SK-N-SH (cell line): ENCODE measurements at regions not wholly inside any gene's neighbourhood (a gene's known extent, or its start where the extent isn't known, plus 50 kb on each side); places are given as distances from the start of the nearest gene placed in this dataset.

Source experiments
- CTCF ChIA-PET: fragments of 300-600, 350-600 bp; formaldehyde crosslinking; extraction: SDS; loops from one replicate; lab custom pipeline; 2021; lab: Yijun Ruan, JAX
- POLR2A ChIA-PET: fragments of 350-600 bp; sonication (Branson Sonifier 250); formaldehyde crosslinking; extraction: SDS; loops from one replicate; lab custom pipeline; 2020; ENCODE audit warnings: antibody characterized with exemption, inconsistent platforms; lab: Yijun Ruan, JAX
- DNase-seq: peaks from one replicate; pipeline ENCODE4 v3.0.0; 2012
- H2AFZ ChIP-seq: fragments of 200-600 bp; sonication (generic); 2 replicates; pipeline ENCODE4 v1.8.1; 2016; ENCODE audit warnings: antibody characterized with exemption, mild to moderate bottlenecking, low read depth
- H3F3A ChIP-seq: fragments of 200-600 bp; sonication (generic); replicated peaks from 2 replicates; pipeline ENCODE3; 2016; ENCODE audit warnings: antibody characterized with exemption, mild to moderate bottlenecking; ENCODE audit not compliant: insufficient read depth
- H3K27ac ChIP-seq, 2 experiments: fragments of 200-500 bp in 1 of 2; fragments of 200-600 bp in 1 of 2; sonication (Bioruptor generic) in 1 of 2; sonication (generic), shearing (Covaris generic) in 1 of 2; 2 replicates each; pipeline versions ENCODE4 v1.5.1 to v1.6.1; 2014 to 2016; ENCODE audit warnings: low read depth in 2 of 2, inconsistent platforms in 1 of 2, low read length in 1 of 2, mild to moderate bottlenecking in 1 of 2, mixed read lengths in 1 of 2
- H3K27me3 ChIP-seq: fragments of 200-600 bp; sonication (generic), shearing (Covaris generic); 2 replicates; pipeline ENCODE4 v1.6.1; 2016; ENCODE audit warnings: mixed run types; ENCODE audit not compliant: insufficient read depth
- H3K36me3 ChIP-seq, 2 experiments: fragments of 200-500 bp in 1 of 2; fragments of 200-600 bp in 1 of 2; sonication (Bioruptor generic) in 1 of 2; sonication (generic) in 1 of 2; replicated peaks in 1 of 2; 2 replicates each; pipeline versions ENCODE3 to v1.5.1; 2014 to 2016; ENCODE audit warnings: low read length in 1 of 2, mild to moderate bottlenecking in 1 of 2; ENCODE audit not compliant: insufficient read depth in 2 of 2, control insufficient read depth in 1 of 2
- H3K4me1 ChIP-seq, 2 experiments: fragments of 200-500 bp in 1 of 2; fragments of 200-600 bp in 1 of 2; sonication (Bioruptor generic) in 1 of 2; sonication (generic), shearing (Covaris generic) in 1 of 2; 2 replicates each; pipeline versions ENCODE4 v1.5.1 to v1.6.1; 2014 to 2016; ENCODE audit warnings: low read depth in 1 of 2, low read length in 1 of 2, mixed run types in 1 of 2; ENCODE audit not compliant: insufficient read depth in 2 of 2, control insufficient read depth in 1 of 2
- H3K4me2 ChIP-seq: fragments of 200-600 bp; sonication (generic), shearing (Covaris generic); 2 replicates; pipeline ENCODE4 v1.6.1; 2017; ENCODE audit warnings: mixed run types
- H3K4me3 ChIP-seq, 2 experiments: fragments of 200-500 bp in 1 of 2; fragments of 200-600 bp in 1 of 2; sonication (Bioruptor generic) in 1 of 2; sonication (generic), shearing (Covaris generic) in 1 of 2; 2 replicates each; pipeline versions ENCODE4 v1.5.1 to v1.8.1; 2014 to 2016; ENCODE audit warnings: low read depth in 2 of 2, inconsistent platforms in 1 of 2, low read length in 1 of 2, mild to moderate bottlenecking in 1 of 2, mixed read lengths in 1 of 2, moderate library complexity in 1 of 2
- H3K79me2 ChIP-seq: fragments of 200-600 bp; sonication (generic); 2 replicates; pipeline ENCODE4 v1.8.1; 2017; ENCODE audit warnings: mild to moderate bottlenecking; ENCODE audit not compliant: insufficient read depth
- H3K9ac ChIP-seq: fragments of 200-600 bp; sonication (generic); 2 replicates; pipeline ENCODE4 v1.6.1; 2017; ENCODE audit warnings: mixed run types
- H3K9me2 ChIP-seq: fragments of 200-600 bp; sonication (generic); 2 replicates; pipeline ENCODE4 v1.6.1; 2017; ENCODE audit warnings: mixed run types
- H3K9me3 ChIP-seq: fragments of 200-600 bp; sonication (generic); 2 replicates; pipeline ENCODE4 v1.6.1; 2017; ENCODE audit warnings: mixed run types, mild to moderate bottlenecking, moderate library complexity
- H4K20me1 ChIP-seq: fragments of 200-600 bp; sonication (generic); 2 replicates; pipeline ENCODE4 v1.6.1; 2017; ENCODE audit warnings: mild to moderate bottlenecking, mixed run types; ENCODE audit not compliant: insufficient read depth
- CTCF ChIP-seq: fragments of 200-600 bp; sonication (generic); IDR thresholded peaks from 2 replicates; pipeline ENCODE4 v1.6.1; 2017; ENCODE audit warnings: antibody characterized with exemption, mild to moderate bottlenecking, moderate library complexity
- ELF1 ChIP-seq: IDR thresholded peaks from 2 replicates; pipeline ENCODE4 v1.4.0; 2012
- EP300 ChIP-seq, 2 experiments: IDR thresholded peaks; 2 replicates each; pipeline versions ENCODE4 v1.4.0 to v1.6.1; 2012; ENCODE audit warnings: borderline replicate concordance in 1 of 2, low read depth in 1 of 2, low read length in 1 of 2
- EZH2phosphoT487 ChIP-seq: fragments of 200-600 bp; sonication (generic); IDR thresholded peaks from 2 replicates; pipeline ENCODE4 v1.6.1; 2017; ENCODE audit warnings: low read depth, mixed run types, mild to moderate bottlenecking, antibody characterized with exemption, moderate library complexity, borderline replicate concordance
- FOSL2 ChIP-seq: IDR thresholded peaks from 2 replicates; pipeline ENCODE4 v1.4.0; 2012; ENCODE audit warnings: low read depth, mild to moderate bottlenecking, moderate library complexity, borderline replicate concordance
- FOXJ3 ChIP-seq: sonication (generic); formaldehyde crosslinking; IDR thresholded peaks from 2 replicates; pipeline ENCODE4 v1.5.1; 2020; ENCODE audit warnings: mild to moderate bottlenecking, missing genetic modification reagents
- FOXM1 ChIP-seq: IDR thresholded peaks from 2 replicates; pipeline ENCODE4 v1.4.0; 2012; ENCODE audit warnings: low read depth, mild to moderate bottlenecking
- GABPA ChIP-seq: IDR thresholded peaks from 2 replicates; pipeline ENCODE4 v1.4.0; 2012; ENCODE audit warnings: low read depth, mild to moderate bottlenecking
- GATA2 ChIP-seq: sonication (generic); formaldehyde crosslinking; IDR thresholded peaks from 2 replicates; pipeline ENCODE4 v1.5.0; 2020; ENCODE audit warnings: mild to moderate bottlenecking, missing genetic modification reagents
- JUND ChIP-seq: IDR thresholded peaks from 2 replicates; pipeline ENCODE4 v1.4.0; 2012
- MXI1 ChIP-seq: IDR thresholded peaks from 2 replicates; pipeline ENCODE4 v1.6.1; 2012; ENCODE audit warnings: mild to moderate bottlenecking, low read depth, low read length, improper control_type of control experiment
- NFIC ChIP-seq: IDR thresholded peaks from 2 replicates; pipeline ENCODE4 v1.4.0; 2012; ENCODE audit warnings: borderline replicate concordance
- RAD21 ChIP-seq: IDR thresholded peaks from 2 replicates; pipeline ENCODE4 v1.6.1; 2012; ENCODE audit warnings: mild to moderate bottlenecking, low read length
- RCOR1 ChIP-seq: fragments of 150-350 bp; IDR thresholded peaks from 2 replicates; pipeline ENCODE4 v1.6.1; 2017; ENCODE audit warnings: antibody characterized with exemption, low read length
- RXRA ChIP-seq: IDR thresholded peaks from 2 replicates; pipeline ENCODE4 v1.4.0; 2012; ENCODE audit warnings: low read depth, mild to moderate bottlenecking, borderline replicate concordance
- TAF1 ChIP-seq: IDR thresholded peaks from 2 replicates; pipeline ENCODE4 v1.6.1; 2012; ENCODE audit warnings: low read depth, mild to moderate bottlenecking, low read length, moderate library complexity, borderline replicate concordance
- TCF12 ChIP-seq: IDR thresholded peaks from 2 replicates; pipeline ENCODE4 v1.4.0; 2012
- TEAD4 ChIP-seq: IDR thresholded peaks from 2 replicates; pipeline ENCODE4 v1.4.0; 2012; ENCODE audit warnings: mild to moderate bottlenecking, borderline replicate concordance; ENCODE audit not compliant: insufficient read depth
- USF1 ChIP-seq: IDR thresholded peaks from 2 replicates; pipeline ENCODE4 v1.4.0; 2012; ENCODE audit warnings: low read depth, borderline replicate concordance
- YY1 ChIP-seq: IDR thresholded peaks from 2 replicates; pipeline ENCODE4 v1.4.0; 2012; ENCODE audit warnings: low read depth, mild to moderate bottlenecking
- WGBS: methylation state at CpG from one replicate; pipeline ENCODE4 v1.1.6; 2017; ENCODE audit warnings: low lambda C conversion rate; 5-methylcytosine and 5-hydroxymethylcytosine counted together
- TF ChIP-seq, protein P1 (sequence below): fragments of 150-350 bp; IDR thresholded peaks from 2 replicates; pipeline ENCODE4 v1.6.1; 2016; ENCODE audit warnings: mild to moderate bottlenecking, low read depth, low read length
- TF ChIP-seq, protein P2 (sequence below): fragments of 150-350 bp; IDR thresholded peaks from 2 replicates; pipeline ENCODE4 v1.6.1; 2017; ENCODE audit warnings: antibody characterized with exemption, low read length, low read depth, borderline replicate concordance

- TF ChIP-seq TAF1 = no peak
- TF ChIP-seq, all 33 proteins: peak for 0
Measured at GRCh38 chr2:52343706-52344266, 1311.9 kb upstream of the NRXN1 start (continued).

- Histone ChIP-seq H4K20me1 (no peaks in the 10 kb centered on the region), H3K27me3 (peaks cover 5% of the 10 kb centered on the region; the same call in 1 of the 2 replicates), H3K79me2 (no peaks in the 10 kb centered on the region), H3K4me2 (no peak overlapping the region), H3K9me2 (no peaks in the 10 kb centered on the region), H3K27ac (no peak overlapping the region), H3K4me3 (no peak overlapping the region), H3K9ac (no peak overlapping the region), H3F3A (no peaks in the 10 kb centered on the region), H3K4me1 (no peaks in the 10 kb centered on the region), H2AFZ (no peak overlapping the region), H3K9me3 (no peaks in the 10 kb centered on the region), H3K36me3 (no peaks in the 10 kb centered on the region)
- POLR2A ChIA-PET = no interaction called here
- CTCF ChIA-PET = no interaction called here
- DNase-seq = no peak
- no peak for TF ChIP-seq ELF1
- no peak for TF ChIP-seq FOXJ3
- TF ChIP-seq RCOR1 = no peak
- no peak for TF ChIP-seq MXI1
- TF ChIP-seq GATA2 = no peak
- TF ChIP-seq EZH2phosphoT487 = no peak
- no peak for TF ChIP-seq JUND
- TF ChIP-seq FOSL2 = no peak
- no peak for TF ChIP-seq RAD21
- no peak for TF ChIP-seq NFIC
- TF ChIP-seq TEAD4 = no peak
- no peak for TF ChIP-seq YY1
- TF ChIP-seq FOXM1 = no peak
- no peak for TF ChIP-seq TCF12
- no peak for TF ChIP-seq USF1
- TF ChIP-seq EP300 (IDR thresholded peaks at IDR 0.05; ENCODE audit: borderline replicate concordance in 1 of 2, low read depth in 1 of 2, low read length in 1 of 2) = no peak
- WGBS = 28% methylated on average over 1 of the region's 1 CpG
Measured at GRCh38 chr2:52343010-52343409, 1311.1 kb upstream of the NRXN1 start.

- H3K4me3 ChIP-seq = no peak overlapping the region
- POLR2A ChIA-PET = no interaction called here
- no peak overlapping the region for H3K4me2 ChIP-seq
- TF ChIP-seq USF1 (no peak), TEAD4 (no peak), TCF12 (no peak), FOSL2 (no peak), RCOR1 (no peak), CTCF (no peak), JUND (no peak), RAD21 (no peak), GABPA (no peak), EZH2phosphoT487 (no peak), RXRA (no peak)
- TF ChIP-seq, protein P1, sequence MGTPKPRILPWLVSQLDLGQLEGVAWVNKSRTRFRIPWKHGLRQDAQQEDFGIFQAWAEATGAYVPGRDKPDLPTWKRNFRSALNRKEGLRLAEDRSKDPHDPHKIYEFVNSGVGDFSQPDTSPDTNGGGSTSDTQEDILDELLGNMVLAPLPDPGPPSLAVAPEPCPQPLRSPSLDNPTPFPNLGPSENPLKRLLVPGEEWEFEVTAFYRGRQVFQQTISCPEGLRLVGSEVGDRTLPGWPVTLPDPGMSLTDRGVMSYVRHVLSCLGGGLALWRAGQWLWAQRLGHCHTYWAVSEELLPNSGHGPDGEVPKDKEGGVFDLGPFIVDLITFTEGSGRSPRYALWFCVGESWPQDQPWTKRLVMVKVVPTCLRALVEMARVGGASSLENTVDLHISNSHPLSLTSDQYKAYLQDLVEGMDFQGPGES = no peak
- TF ChIP-seq, protein P2, sequence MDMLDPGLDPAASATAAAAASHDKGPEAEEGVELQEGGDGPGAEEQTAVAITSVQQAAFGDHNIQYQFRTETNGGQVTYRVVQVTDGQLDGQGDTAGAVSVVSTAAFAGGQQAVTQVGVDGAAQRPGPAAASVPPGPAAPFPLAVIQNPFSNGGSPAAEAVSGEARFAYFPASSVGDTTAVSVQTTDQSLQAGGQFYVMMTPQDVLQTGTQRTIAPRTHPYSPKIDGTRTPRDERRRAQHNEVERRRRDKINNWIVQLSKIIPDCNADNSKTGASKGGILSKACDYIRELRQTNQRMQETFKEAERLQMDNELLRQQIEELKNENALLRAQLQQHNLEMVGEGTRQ = no peak
Measured at GRCh38 chr2:52342458-52342857, 1310.5 kb upstream of the NRXN1 start.

More at GRCh38 chr2:52342458-52342857, 1310.5 kb upstream of the NRXN1 start:
- WGBS = 36% methylated on average over 4 of the region's 4 CpGs
- Histone ChIP-seq H3K36me3 (no peaks in the 10 kb centered on the region), H3F3A (no peaks in the 10 kb centered on the region), H3K9ac (no peak overlapping the region), H3K4me1 (no peaks in the 10 kb centered on the region), H2AFZ (no peak overlapping the region), H4K20me1 (no peaks in the 10 kb centered on the region), H3K27me3 (peaks cover 5% of the 10 kb centered on the region; the same call in 1 of the 2 replicates), H3K79me2 (no peaks in the 10 kb centered on the region), H3K9me3 (no peaks in the 10 kb centered on the region), H3K27ac (no peak overlapping the region), H3K9me2 (no peaks in the 10 kb centered on the region)
- no peak for DNase-seq
- CTCF ChIA-PET = no interaction called here
